GM18508 (cell line): ENCODE measurements at regions not wholly inside any gene's neighbourhood (a gene's known extent, or its start where the extent isn't known, plus 50 kb on each side); places are given as distances from the start of the nearest gene placed in this dataset.

Experiments used
- ATAC-seq: cut with Tn5 transposase; IDR thresholded peaks from one replicate; pipeline ENCODE4 v1.9.1; 2021; ENCODE audit warnings: moderate number of reproducible peaks; ENCODE audit not compliant: insufficient read depth, unreplicated experiment

GRCh38 chr12:107390414-107390813 is 295.2 kb upstream of the PWP1 start:
- ATAC-seq, result no peak

GRCh38 chr12:107393043-107393717 is 292.4 kb upstream of the PWP1 start:
- no peak for ATAC-seq

- ATAC-seq, result no peak
Observed at GRCh38 chr12:107394693-107395092, 290.9 kb upstream of the PWP1 start.

GRCh38 chr12:107395817-107396216 is 289.8 kb upstream of the PWP1 start:
- no peak for ATAC-seq

- ATAC-seq, result no peak
Observed at GRCh38 chr12:107396991-107397390, 288.6 kb upstream of the PWP1 start.

- no peak for ATAC-seq
Observed at GRCh38 chr12:107397890-107398500, 287.6 kb upstream of the PWP1 start.

- ATAC-seq, result no peak
Observed at GRCh38 chr12:107399046-107399445, 286.6 kb upstream of the PWP1 start.

GRCh38 chr12:107400686-107401447 is 284.7 kb upstream of the PWP1 start:
- no peak for ATAC-seq

GRCh38 chr12:107402041-107403022 is 283.3 kb upstream of the PWP1 start:
- no peak for ATAC-seq

- no peak for ATAC-seq
Observed at GRCh38 chr12:107404981-107405380, 280.6 kb upstream of the PWP1 start.

- no peak for ATAC-seq
Observed at GRCh38 chr12:107405436-107405835, 280.2 kb upstream of the PWP1 start.

GRCh38 chr12:107406932-107407331 is 278.7 kb upstream of the PWP1 start:
- no peak for ATAC-seq

- no peak for ATAC-seq
Observed at GRCh38 chr12:107411792-107412535, 273.6 kb upstream of the PWP1 start.

GRCh38 chr12:107415071-107415470 is 270.5 kb upstream of the PWP1 start:
- no peak for ATAC-seq

GRCh38 chr12:107415834-107416233 is 269.8 kb upstream of the PWP1 start:
- ATAC-seq, result no peak

- ATAC-seq, result no peak
Observed at GRCh38 chr12:107417004-107417403, 268.6 kb upstream of the PWP1 start.

GRCh38 chr12:107418981-107419380 is 266.6 kb upstream of the PWP1 start:
- ATAC-seq, result no peak

- ATAC-seq, result no peak
Observed at GRCh38 chr12:107423531-107423930, 262.1 kb upstream of the PWP1 start.

- no peak for ATAC-seq
Observed at GRCh38 chr12:107429006-107429705, 256.4 kb upstream of the PWP1 start.
